Subcutaneous abdominal adipose tissue (tissue), 5 donors: ENCODE measurements at regions not wholly inside any gene's neighbourhood (a gene's known extent, or its start where the extent isn't known, plus 50 kb on each side); places are given as distances from the start of the nearest gene placed in this dataset.
A peak's percentile ranks its signal among the peaks of the same experiment; 100 is the strongest.

Source experiments
- H3K27ac ChIP-seq: one replicate; pipeline ENCODE4 v1.7.0; 2013; ENCODE audit warnings: low read depth, mild to moderate bottlenecking, inconsistent platforms, low read length, moderate library complexity
- H3K27me3 ChIP-seq, 5 donors: one replicate each; pipeline ENCODE4 v1.7.0; 2013; ENCODE audit warnings: low read length in 5 of 5, inconsistent platforms in 1 of 5; ENCODE audit not compliant: control insufficient read depth in 5 of 5, insufficient read depth in 4 of 5
- H3K36me3 ChIP-seq, 5 donors: one replicate each; pipeline ENCODE4 v1.7.0; 2013; ENCODE audit warnings: low read length in 5 of 5; ENCODE audit not compliant: control insufficient read depth in 5 of 5, insufficient read depth in 5 of 5
- H3K4me1 ChIP-seq, 5 donors: one replicate each; pipeline ENCODE4 v1.7.0; 2013; ENCODE audit warnings: low read length in 5 of 5, mild to moderate bottlenecking in 3 of 5, moderate library complexity in 1 of 5; ENCODE audit not compliant: control insufficient read depth in 5 of 5, insufficient read depth in 5 of 5
- H3K4me3 ChIP-seq, 5 donors: one replicate each; pipeline ENCODE4 v1.7.0; 2013; ENCODE audit warnings: low read length in 5 of 5, low read depth in 1 of 5
- H3K9ac ChIP-seq, 5 donors: one replicate each; pipeline ENCODE4 v1.7.0; 2013; ENCODE audit warnings: low read length in 5 of 5, mild to moderate bottlenecking in 4 of 5, moderate library complexity in 3 of 5
- H3K9me3 ChIP-seq, 5 donors: one replicate each; pipeline ENCODE4 v1.7.0; 2013; ENCODE audit warnings: low read length in 5 of 5; ENCODE audit not compliant: control insufficient read depth in 5 of 5
- donor health status: healthy.
- donor health status: healthy.
- donor health status: healthy.
- donor health status: healthy.
- donor health status: healthy.

- no peak overlapping the region for H3K9ac ChIP-seq
- H3K9me3 ChIP-seq, result no peaks in the 10 kb centered on the region
- no peak overlapping the region for H3K27ac ChIP-seq
- no peaks in the 10 kb centered on the region for H3K36me3 ChIP-seq
- H3K4me1 ChIP-seq, result no peaks in the 10 kb centered on the region
- no peaks in the 10 kb centered on the region for H3K27me3 ChIP-seq
- no peak overlapping the region for H3K4me3 ChIP-seq
Measured at GRCh38 chr18:30245766-30246455, 796.6 kb downstream of the DSC3 start.

GRCh38 chr18:30234755-30235154 lies 807.8 kb downstream of the DSC3 start:
- Histone ChIP-seq H3K27me3 (no peaks in the 10 kb centered on the region), H3K27ac (no peak overlapping the region), H3K4me3 (no peak overlapping the region), H3K9me3 (no peaks in the 10 kb centered on the region), H3K9ac (no peak overlapping the region), H3K36me3 (no peaks in the 10 kb centered on the region), H3K4me1 (no peaks in the 10 kb centered on the region)

- Histone ChIP-seq H3K9me3 (no peaks in the 10 kb centered on the region), H3K36me3 (no peaks in the 10 kb centered on the region), H3K4me1 (no peaks in the 10 kb centered on the region)
Measured at GRCh38 chr18:30211112-30211511, 831.4 kb downstream of the DSC3 start.

GRCh38 chr18:30208546-30208945 lies 834.0 kb downstream of the DSC3 start:
- Histone ChIP-seq H3K27ac (no peak overlapping the region), H3K9ac (no peak overlapping the region), H3K4me1 (no peaks in the 10 kb centered on the region), H3K36me3 (no peaks in the 10 kb centered on the region), H3K4me3 (no peak overlapping the region), H3K27me3 (no peaks in the 10 kb centered on the region), H3K9me3 (no peaks in the 10 kb centered on the region)

More at GRCh38 chr18:30211112-30211511, 831.4 kb downstream of the DSC3 start:
- no peaks in the 10 kb centered on the region for H3K27me3 ChIP-seq
- no peak overlapping the region for H3K4me3 ChIP-seq
- H3K27ac ChIP-seq, result no peak overlapping the region
- no peak overlapping the region for H3K9ac ChIP-seq

- Histone ChIP-seq H3K4me3 (peak overlapping the region in 2 of 5 donors; percentile 23 to 25), H3K36me3 (no peaks in the 10 kb centered on the region), H3K4me1 (no peaks in the 10 kb centered on the region), H3K9ac (no peak overlapping the region), H3K9me3 (peaks cover 4 to 22% (median 14%) of the 10 kb centered on the region in 5 donors), H3K27ac (no peak overlapping the region), H3K27me3 (no peaks in the 10 kb centered on the region)
Measured at GRCh38 chr18:30192216-30192615, 850.3 kb downstream of the DSC3 start.

- no peak overlapping the region for H3K9ac ChIP-seq
- H3K4me1 ChIP-seq, result no peaks in the 10 kb centered on the region
- peaks cover 0 to 8% (median 0%) of the 10 kb centered on the region in 5 donors for H3K9me3 ChIP-seq
- no peak overlapping the region for H3K27ac ChIP-seq
- no peak overlapping the region for H3K4me3 ChIP-seq
- no peaks in the 10 kb centered on the region for H3K36me3 ChIP-seq
- H3K27me3 ChIP-seq, result no peaks in the 10 kb centered on the region
Measured at GRCh38 chr18:30186245-30186644, 856.3 kb downstream of the DSC3 start.

- H3K4me1 ChIP-seq, result no peaks in the 10 kb centered on the region
- no peak overlapping the region for H3K27ac ChIP-seq
- no peaks in the 10 kb centered on the region for H3K27me3 ChIP-seq
- H3K36me3 ChIP-seq, result no peaks in the 10 kb centered on the region
- no peak overlapping the region for H3K4me3 ChIP-seq
- H3K9me3 ChIP-seq, result peaks cover 0 to 7% (median 3%) of the 10 kb centered on the region in 5 donors
- H3K9ac ChIP-seq, result no peak overlapping the region
Measured at GRCh38 chr18:30177056-30177455, 865.5 kb downstream of the DSC3 start.

GRCh38 chr18:30175621-30176225 lies 866.8 kb downstream of the DSC3 start:
- H3K27ac ChIP-seq, result no peak overlapping the region
- H3K27me3 ChIP-seq, result no peaks in the 10 kb centered on the region
- no peaks in the 10 kb centered on the region for H3K4me1 ChIP-seq
- H3K9ac ChIP-seq, result no peak overlapping the region
- peaks cover 0 to 7% (median 3%) of the 10 kb centered on the region in 5 donors for H3K9me3 ChIP-seq
- H3K4me3 ChIP-seq, result no peak overlapping the region
- H3K36me3 ChIP-seq, result no peaks in the 10 kb centered on the region

GRCh38 chr18:30175061-30175574 lies 867.4 kb downstream of the DSC3 start:
- Histone ChIP-seq H3K4me3 (no peak overlapping the region), H3K36me3 (no peaks in the 10 kb centered on the region), H3K4me1 (no peaks in the 10 kb centered on the region), H3K9me3 (peaks cover 0 to 7% (median 3%) of the 10 kb centered on the region in 5 donors), H3K9ac (no peak overlapping the region), H3K27me3 (no peaks in the 10 kb centered on the region), H3K27ac (no peak overlapping the region)

GRCh38 chr18:30163573-30163972 lies 879.0 kb downstream of the DSC3 start:
- Histone ChIP-seq H3K9me3 (no peaks in the 10 kb centered on the region), H3K27ac (no peak overlapping the region)

More at GRCh38 chr18:30163573-30163972, 879.0 kb downstream of the DSC3 start:
- no peaks in the 10 kb centered on the region for H3K27me3 ChIP-seq
- no peaks in the 10 kb centered on the region for H3K36me3 ChIP-seq
- no peak overlapping the region for H3K4me3 ChIP-seq
- H3K4me1 ChIP-seq, result no peaks in the 10 kb centered on the region
- H3K9ac ChIP-seq, result no peak overlapping the region
